ENCODE measurements at regions not wholly inside any gene's neighbourhood (a gene's known extent, or its start where the extent isn't known, plus 50 kb on each side); places are given as distances from the start of the nearest gene placed in this dataset.
"Not testable (repeated sequence)": the region's sequence is repeated elsewhere in the genome, so short reads cannot be mapped to it uniquely, and the experiment has no call there.

GRCh38 chr5:91794455-91794854, 411.3 kb upstream of the ARRDC3 start:
- intact Hi-C loops (cut with DNase I) = no loop called here
- no peak for TF ChIP-seq CTCF (IDR thresholded peaks at IDR 0.05)
- WGBS, 2 donors = 36 to 40% methylated on average over 2 of the region's 2 CpGs
- FAIRE-seq = no peak
- Histone ChIP-seq H3K36me3 (no peaks in the 10 kb centered on the region), H3K27ac (no peak overlapping the region), H3K9me3 (no peaks in the 10 kb centered on the region), H3K4me3 (no peak overlapping the region), H3K27me3 (no peaks in the 10 kb centered on the region), H3K4me1 (no peaks in the 10 kb centered on the region)
- DNase-seq = no peak
- ATAC-seq = no peak

- H3K4me3 ChIP-seq = no peak overlapping the region
- no peaks in the 10 kb centered on the region for H3K9me3 ChIP-seq
- H3K4me1 ChIP-seq = no peaks in the 10 kb centered on the region
- H3K27ac ChIP-seq = no peak overlapping the region
- no peak for TF ChIP-seq CTCF (IDR thresholded peaks at IDR 0.05)
- DNase-seq (no peak), FAIRE-seq (no peak), ATAC-seq (no peak)
- intact Hi-C loops (cut with DNase I) = no loop called here
- 6 to 18% methylated on average over 1 of the region's 1 CpG for WGBS, 2 donors
- no peaks in the 10 kb centered on the region for H3K36me3 ChIP-seq
- no peaks in the 10 kb centered on the region for H3K27me3 ChIP-seq
Observed at GRCh38 chr5:91787718-91788117, 404.6 kb upstream of the ARRDC3 start.

GRCh38 chr5:91777671-91778070, 394.6 kb upstream of the ARRDC3 start:
- Histone ChIP-seq H3K9me3 (no peaks in the 10 kb centered on the region), H3K4me3 (no peak overlapping the region), H3K36me3 (no peaks in the 10 kb centered on the region), H3K27me3 (no peaks in the 10 kb centered on the region), H3K27ac (no peak overlapping the region), H3K4me1 (no peaks in the 10 kb centered on the region)
- no peak for TF ChIP-seq CTCF (IDR thresholded peaks at IDR 0.05)
- intact Hi-C loops (cut with DNase I) = no loop called here
- no peak for FAIRE-seq
- no peak for DNase-seq
- ATAC-seq = no peak
- 47 to 58% methylated on average over 2 of the region's 2 CpGs for WGBS, 2 donors

GRCh38 chr5:91776249-91776648, 393.1 kb upstream of the ARRDC3 start:
- Histone ChIP-seq H3K9me3 (no peaks in the 10 kb centered on the region), H3K27me3 (no peaks in the 10 kb centered on the region), H3K4me3 (no peak overlapping the region), H3K36me3 (no peaks in the 10 kb centered on the region), H3K27ac (no peak overlapping the region), H3K4me1 (no peaks in the 10 kb centered on the region)
- 39% methylated on average over 2 of the region's 2 CpGs for WGBS, 2 donors
- intact Hi-C loops (cut with DNase I) = no loop called here
- DNase-seq = no peak
- no peak for FAIRE-seq
- TF ChIP-seq CTCF (IDR thresholded peaks at IDR 0.05) = no peak
- no peak for ATAC-seq

- Histone ChIP-seq H3K27me3 (no peaks in the 10 kb centered on the region), H3K4me3 (no peak overlapping the region), H3K27ac (no peak overlapping the region), H3K4me1 (no peaks in the 10 kb centered on the region), H3K36me3 (no peaks in the 10 kb centered on the region), H3K9me3 (no peaks in the 10 kb centered on the region)
- no peak for TF ChIP-seq CTCF (IDR thresholded peaks at IDR 0.05)
- FAIRE-seq (no peak), DNase-seq (no peak), ATAC-seq (no peak)
- intact Hi-C loops (cut with DNase I) = no loop called here
- 64 to 79% methylated on average over 2 of the region's 2 CpGs for WGBS, 2 donors
Observed at GRCh38 chr5:91770400-91770799, 387.3 kb upstream of the ARRDC3 start.

GRCh38 chr5:91757383-91757782, 374.3 kb upstream of the ARRDC3 start:
- DNase-seq; H3K27ac ChIP-seq; FAIRE-seq; H3K4me1 ChIP-seq; H3K4me3 ChIP-seq; intact Hi-C loops (cut with DNase I); H3K9me3 ChIP-seq; ATAC-seq; H3K36me3 ChIP-seq; H3K27me3 ChIP-seq: not testable (repeated sequence)
- WGBS, 2 donors = 77 to 87% methylated on average over 4 of the region's 4 CpGs
